Panc1 (cell line): ENCODE measurements at regions not wholly inside any gene's neighbourhood (a gene's known extent, or its start where the extent isn't known, plus 50 kb on each side); places are given as distances from the start of the nearest gene placed in this dataset.

Experiments used
- CTCF ChIP-seq: fragments of 450-650 bp; IDR thresholded peaks from 2 replicates; pipeline ENCODE4 v1.5.1; 2017; ENCODE audit warnings: mild to moderate bottlenecking
- POLR2AphosphoS5 ChIP-seq: IDR thresholded peaks from 2 replicates; pipeline ENCODE4 v1.6.1; 2012; ENCODE audit warnings: mild to moderate bottlenecking, low read depth, low read length, moderate library complexity
- REST ChIP-seq, 2 experiments: IDR thresholded peaks; 2 replicates each; pipeline ENCODE4 v1.6.1; 2011 to 2012; ENCODE audit warnings: low read depth in 2 of 2, control low read depth in 1 of 2, low read length in 1 of 2, mild to moderate bottlenecking in 1 of 2, moderate library complexity in 1 of 2; ENCODE audit not compliant: insufficient read depth in 1 of 2
- TCF7L2 ChIP-seq: IDR thresholded peaks from 2 replicates; pipeline ENCODE4 v1.6.1; 2011; ENCODE audit warnings: mild to moderate bottlenecking, low read depth, low read length, inconsistent platforms

GRCh38 chr1:90161625-90162024 is 166.7 kb downstream of the ZNF326 start:
- no peak for TF ChIP-seq CTCF
- TF ChIP-seq TCF7L2, result no peak
- no peak for TF ChIP-seq REST (IDR thresholded peaks at IDR 0.05; ENCODE audit: insufficient read depth in 1 of 2, low read depth in 2 of 2, low read length in 1 of 2)
- TF ChIP-seq POLR2AphosphoS5, result no peak
